HL-60/S4 (cell line): ENCODE measurements at regions not wholly inside any gene's neighbourhood (a gene's known extent, or its start where the extent isn't known, plus 50 kb on each side); places are given as distances from the start of the nearest gene placed in this dataset.

Source experiments
- in situ Hi-C: fragments of 300-500 bp; cut with MboI; formaldehyde crosslinking; loops from 2 replicates; pipeline ENCODE4 v1.14.3; 2022; ENCODE audit warnings: low sequenced_read_pairs

DNA sequence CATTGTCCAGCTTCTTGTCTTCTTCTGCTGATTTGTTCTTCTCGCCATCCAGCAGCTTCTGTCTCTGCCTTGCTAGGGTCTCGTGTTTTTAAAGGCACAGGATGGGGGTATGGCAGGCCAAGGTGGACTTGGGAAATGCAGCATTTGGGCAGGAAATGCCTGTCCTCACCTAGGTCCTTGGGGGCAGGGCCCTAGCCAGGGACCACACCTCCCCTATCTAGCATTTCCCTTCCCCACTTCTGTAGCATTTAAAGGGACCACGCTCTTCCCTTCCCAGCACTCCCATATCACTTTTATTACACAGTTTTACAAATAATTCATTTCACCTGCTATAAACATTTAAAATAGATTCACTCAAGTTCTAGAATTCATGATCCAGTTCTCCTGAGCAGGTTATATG, 315.4 kb upstream of the LMCD1 start:
- in situ Hi-C loops, result no loop called here

- in situ Hi-C loops, result no loop called here
Observed at GRCh38 chr3:8187996-8188395, 313.6 kb upstream of the LMCD1 start.

DNA sequence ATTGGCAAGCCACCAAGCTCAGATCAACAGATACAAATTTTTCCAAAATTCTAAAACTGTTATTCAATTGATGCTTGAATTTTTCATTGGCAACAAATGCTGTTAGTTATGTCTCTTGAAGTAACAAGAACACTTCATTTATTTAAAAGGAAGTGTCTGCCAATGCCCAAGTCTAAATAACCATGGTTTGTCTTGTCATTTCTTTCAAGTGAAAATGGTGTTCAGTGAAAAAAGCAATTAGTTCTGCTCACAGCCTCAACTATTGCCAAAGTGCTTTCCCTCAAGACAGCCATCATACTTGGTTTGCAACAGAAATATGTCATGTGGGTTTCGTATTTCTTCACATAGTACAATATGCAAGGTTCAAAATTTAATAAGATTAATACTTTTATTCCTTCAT, 312.6 kb upstream of the LMCD1 start:
- in situ Hi-C loops, result no loop called here

DNA sequence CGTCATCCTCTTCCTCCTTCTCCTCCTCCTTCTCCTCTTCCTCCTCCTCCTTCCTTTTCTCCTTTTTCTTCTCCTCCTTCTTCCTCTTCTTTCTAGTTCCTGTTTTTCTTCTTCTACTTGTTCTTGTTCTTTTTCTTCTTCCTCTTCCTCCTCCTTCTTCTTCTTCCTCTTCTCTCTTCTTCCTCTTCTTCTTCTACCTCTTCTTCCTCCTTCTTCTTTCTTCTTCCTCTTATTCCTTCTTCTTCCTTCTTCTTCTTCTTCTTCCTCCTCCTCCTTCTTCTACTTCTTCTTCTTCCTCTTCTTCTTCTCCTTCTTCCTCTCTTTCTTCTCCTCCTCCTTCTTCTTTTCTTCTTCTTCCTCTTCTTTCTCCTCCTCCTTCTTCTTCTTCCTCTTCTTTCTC, 310.2 kb upstream of the LMCD1 start:
- in situ Hi-C loops, result no loop called here

GRCh38 chr3:8197384-8197783, 304.2 kb upstream of the LMCD1 start:
- in situ Hi-C loops, result no loop called here

DNA sequence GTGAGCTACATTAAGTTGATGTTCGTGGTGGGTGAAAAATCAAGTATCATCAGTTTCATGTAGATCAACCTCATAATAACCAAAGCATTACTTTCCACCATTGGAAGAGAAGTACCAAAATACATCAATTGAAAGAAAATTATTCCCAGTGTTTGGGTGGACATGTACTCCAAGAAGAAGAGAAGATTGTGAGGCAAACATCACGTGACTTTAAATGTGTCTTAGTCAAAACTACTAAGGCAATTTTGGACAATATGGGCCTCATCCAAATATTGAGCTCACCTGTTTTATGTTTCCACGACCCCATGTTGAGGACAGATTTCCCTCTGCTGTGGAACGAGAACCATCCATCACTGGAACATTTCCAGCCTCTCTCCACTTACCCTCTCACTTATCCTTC, 303.0 kb upstream of the LMCD1 start:
- in situ Hi-C loops, result no loop called here

- in situ Hi-C loops, result no loop called here
Observed at GRCh38 chr3:8200996-8201395, 300.6 kb upstream of the LMCD1 start.

DNA sequence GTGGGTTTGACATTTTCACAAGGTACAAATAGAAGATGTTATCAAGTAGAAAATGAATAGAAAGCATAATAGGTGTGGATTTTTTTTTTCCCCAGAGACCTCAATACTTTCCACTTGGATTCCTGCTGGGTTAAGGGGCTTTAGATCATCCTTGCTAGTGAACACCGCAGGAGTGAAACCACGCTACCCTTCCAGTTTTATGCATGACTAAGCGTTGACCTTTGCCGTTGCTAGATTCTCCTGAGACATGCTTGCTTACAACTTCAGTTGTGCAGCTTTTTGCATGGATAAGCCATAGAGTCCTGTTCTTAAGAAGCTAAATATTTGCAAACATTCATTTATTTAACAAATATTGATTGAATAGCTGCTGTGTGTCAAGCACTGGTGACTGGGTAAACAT, 299.7 kb upstream of the LMCD1 start:
- in situ Hi-C loops, result no loop called here

DNA sequence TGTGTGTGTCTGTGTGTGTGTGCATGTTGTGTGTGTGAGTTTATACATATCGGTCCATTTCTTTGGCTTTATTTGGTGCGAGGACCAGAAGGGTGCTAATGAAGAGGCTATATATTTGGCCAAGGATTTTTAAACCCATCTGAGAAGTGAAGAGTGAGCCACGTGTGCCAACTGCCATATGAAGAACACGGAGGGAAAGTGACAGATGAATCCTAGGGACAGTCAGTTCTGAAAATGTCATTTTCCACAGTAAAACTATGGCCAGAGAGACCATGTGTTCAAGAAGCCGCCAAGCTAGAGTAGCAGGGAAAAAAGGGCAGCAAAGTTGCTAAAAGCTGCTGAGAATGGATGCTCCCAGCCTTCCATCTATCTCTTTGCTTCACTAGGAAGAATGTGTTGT, 297.3 kb upstream of the LMCD1 start:
- in situ Hi-C loops, result no loop called here

- in situ Hi-C loops, result no loop called here
Observed at GRCh38 chr3:8204853-8205650, 296.6 kb upstream of the LMCD1 start.

DNA sequence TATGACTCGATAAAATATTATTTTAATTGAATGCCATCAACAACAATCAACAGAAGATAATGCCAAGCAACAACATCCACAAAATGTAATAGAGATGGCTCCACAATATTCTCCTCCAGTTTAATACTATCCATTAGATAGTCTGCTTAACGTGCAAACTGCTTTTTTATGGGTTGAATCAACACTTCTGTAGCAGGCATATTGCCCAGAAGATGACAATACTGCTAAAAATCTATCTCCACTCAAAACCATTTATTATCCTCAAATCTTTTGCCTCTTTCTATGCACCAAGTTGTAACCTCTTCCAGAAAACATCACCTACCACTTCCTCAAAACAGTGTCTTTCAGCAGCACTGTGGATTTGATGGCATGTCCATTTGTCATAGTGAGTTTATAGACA, 295.7 kb upstream of the LMCD1 start:
- in situ Hi-C loops, result no loop called here

GRCh38 chr3:8206971-8207617, 294.5 kb upstream of the LMCD1 start:
- in situ Hi-C loops, result no loop called here

DNA sequence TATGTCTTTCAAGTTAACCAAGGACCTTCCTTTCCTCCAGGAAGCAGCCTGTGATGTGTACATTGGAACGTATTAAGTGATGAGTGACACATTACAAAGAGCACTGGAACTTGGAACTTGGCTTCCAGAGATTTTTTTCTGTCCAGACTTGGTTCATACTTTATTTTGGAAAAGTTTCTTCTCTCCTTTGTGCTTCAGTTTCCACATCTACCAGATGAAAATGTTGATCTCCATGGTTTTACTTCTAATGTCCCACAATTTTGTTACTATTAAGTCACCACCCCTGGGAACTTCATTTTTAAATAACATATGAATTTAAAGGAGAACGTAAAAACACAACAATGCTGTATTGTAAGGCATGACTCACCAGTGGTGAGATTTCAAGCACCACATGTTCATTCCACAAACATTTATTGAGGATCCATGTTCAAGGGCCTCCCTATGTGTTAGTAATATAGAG, 290.7 kb upstream of the LMCD1 start:
- in situ Hi-C loops, result no loop called here

GRCh38 chr3:8212794-8213193, 288.8 kb upstream of the LMCD1 start:
- in situ Hi-C loops, result no loop called here

- in situ Hi-C loops, result no loop called here
Observed at GRCh38 chr3:8213286-8213685, 288.3 kb upstream of the LMCD1 start.

DNA sequence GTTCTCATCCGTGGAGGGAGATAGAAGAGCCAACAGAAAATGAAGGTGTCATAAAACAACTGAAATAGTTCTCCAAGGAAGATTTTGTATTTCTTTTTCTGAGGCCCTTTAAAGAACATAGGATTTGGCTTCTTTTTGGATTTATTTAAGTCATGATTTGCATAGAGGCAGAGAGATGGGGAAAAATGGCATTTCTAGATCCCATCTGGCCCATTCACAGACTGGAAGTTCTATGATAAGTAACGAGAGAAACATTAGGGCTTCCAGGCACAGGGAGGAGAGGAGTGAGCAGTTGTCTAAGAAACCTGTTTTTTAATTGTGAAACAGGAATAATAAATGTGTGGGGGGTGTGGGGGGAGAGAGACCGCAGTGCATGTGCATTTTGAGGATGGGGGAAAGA, 285.8 kb upstream of the LMCD1 start:
- in situ Hi-C loops, result no loop called here

GRCh38 chr3:8218353-8218940, 283.2 kb upstream of the LMCD1 start:
- in situ Hi-C loops, result no loop called here

DNA sequence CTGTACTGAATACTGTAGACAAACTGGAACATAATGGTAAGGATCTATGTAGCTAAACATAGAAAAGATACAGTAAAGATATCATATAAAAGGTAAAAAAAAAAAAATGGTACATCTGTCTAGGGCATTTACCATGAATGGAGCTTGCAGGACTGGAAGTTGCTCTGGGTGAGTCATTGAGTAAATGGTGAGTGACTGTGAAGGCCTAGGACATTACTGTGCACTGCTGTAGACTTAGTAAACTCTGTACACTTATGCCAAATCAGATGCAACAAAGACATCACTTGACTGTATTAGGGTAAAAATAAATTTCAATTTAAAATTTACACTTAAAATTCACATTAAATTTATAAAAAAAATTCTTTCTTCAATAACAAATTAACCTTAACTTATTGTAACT, 281.3 kb upstream of the LMCD1 start:
- in situ Hi-C loops, result no loop called here

- in situ Hi-C loops, result no loop called here
Observed at GRCh38 chr3:8223766-8224165, 277.9 kb upstream of the LMCD1 start.

DNA sequence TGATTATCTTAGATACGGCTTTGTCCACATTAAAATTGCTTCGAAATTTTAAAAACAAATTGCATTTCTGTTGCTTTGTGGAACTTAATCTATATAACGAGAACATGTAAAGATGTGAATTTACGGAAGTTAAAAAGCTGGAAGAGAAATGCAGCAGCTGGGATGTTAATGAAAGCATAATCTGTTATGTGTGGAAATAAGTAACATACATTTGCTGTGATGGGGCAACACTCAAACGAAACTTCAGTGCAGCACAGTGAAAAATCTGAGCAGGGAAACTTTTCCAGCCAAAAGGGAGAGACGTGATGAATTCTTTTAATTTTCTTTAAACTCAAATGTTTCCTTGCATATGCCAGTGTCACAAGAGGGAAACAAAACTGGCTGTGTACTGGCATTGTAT, 276.7 kb upstream of the LMCD1 start:
- in situ Hi-C loops, result no loop called here

DNA sequence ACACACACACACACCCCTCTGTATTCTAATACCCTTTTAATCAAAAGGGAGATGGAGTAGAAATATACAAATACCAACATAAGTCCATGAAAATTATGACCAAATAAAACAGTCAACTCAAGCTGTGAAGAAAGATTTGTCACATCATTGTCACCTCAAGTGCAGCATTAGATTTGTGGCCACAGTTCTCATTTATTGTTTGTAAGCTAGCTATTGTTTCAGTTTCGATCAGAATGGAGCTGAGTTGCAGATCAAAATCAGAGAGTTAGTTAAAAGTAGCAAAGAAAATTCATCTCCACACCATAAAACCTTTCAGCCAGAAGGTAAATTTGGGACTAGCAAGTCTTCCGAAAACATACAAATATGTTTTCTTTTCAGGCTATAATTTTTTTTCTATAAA, 267.7 kb upstream of the LMCD1 start:
- in situ Hi-C loops, result no loop called here

DNA sequence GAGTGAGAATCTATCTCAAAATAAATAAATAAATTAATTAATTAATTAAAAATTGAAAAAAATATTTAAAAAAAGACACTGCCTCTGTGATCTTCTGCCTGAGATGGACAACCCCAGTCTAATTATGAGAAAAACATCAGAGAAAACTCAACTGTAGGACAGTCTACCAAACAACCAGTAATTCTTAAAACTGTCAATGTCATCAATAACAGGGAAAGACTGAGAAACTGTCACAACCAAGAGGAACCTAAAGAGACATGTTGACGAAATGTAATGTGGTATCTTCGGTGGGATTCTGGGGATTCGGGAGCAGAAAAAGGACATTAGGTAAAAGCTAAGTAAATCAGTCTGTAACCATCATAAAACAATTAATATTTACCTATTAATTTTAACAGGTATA, 265.4 kb upstream of the LMCD1 start:
- in situ Hi-C loops, result no loop called here
